HG02852 (cell line): ENCODE measurements at regions not wholly inside any gene's neighbourhood (a gene's known extent, or its start where the extent isn't known, plus 50 kb on each side); places are given as distances from the start of the nearest gene placed in this dataset.
"Not testable (repeated sequence)": the region's sequence is repeated elsewhere in the genome, so short reads cannot be mapped to it uniquely, and the experiment has no call there.

Source experiments
- ATAC-seq: cut with Tn5 transposase; IDR thresholded peaks from one replicate; pipeline ENCODE4 v1.9.1; 2021; ENCODE audit warnings: mild to moderate bottlenecking, moderate library complexity; ENCODE audit not compliant: unreplicated experiment

DNA sequence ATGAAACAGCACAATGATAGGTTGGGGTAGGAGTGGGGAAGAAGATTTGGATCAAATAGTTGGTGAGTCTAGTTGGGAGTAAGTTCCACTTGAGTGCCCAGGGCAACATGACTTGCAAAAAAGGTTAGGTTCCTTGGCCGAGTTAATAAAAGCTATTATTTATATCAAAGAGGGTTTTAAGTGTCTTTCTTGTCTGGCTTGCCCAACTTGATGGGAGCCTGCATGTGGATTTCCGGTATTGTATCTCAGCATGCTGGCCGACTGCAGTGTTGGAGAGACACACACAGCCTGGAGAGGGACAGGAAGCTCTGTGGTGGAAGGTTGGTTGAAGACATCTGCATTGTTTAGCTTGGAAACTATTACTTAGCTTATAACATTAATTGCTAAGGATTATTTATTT lies 449.5 kb upstream of the TBL1XR1 start:
- ATAC-seq: no peak

DNA sequence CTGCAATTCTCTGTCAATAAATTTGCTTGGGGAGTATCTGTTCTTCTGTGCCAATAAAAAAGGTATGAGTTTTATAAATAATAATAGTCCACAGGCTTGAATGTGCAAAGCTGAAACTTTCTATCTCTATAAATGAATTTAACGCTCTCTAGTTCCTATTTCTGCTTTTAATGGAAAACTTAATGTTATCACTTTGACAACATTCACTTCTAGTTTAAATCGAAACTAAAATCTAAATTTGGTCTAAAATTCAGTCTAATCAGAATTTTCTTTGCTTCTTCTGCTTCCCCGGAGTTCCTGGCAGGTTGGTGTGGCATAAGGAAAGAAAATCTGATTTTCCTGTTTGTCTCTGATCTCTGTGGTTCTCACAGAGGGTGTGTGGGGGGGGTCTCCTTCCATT lies 450.1 kb upstream of the TBL1XR1 start:
- ATAC-seq: no peak

DNA sequence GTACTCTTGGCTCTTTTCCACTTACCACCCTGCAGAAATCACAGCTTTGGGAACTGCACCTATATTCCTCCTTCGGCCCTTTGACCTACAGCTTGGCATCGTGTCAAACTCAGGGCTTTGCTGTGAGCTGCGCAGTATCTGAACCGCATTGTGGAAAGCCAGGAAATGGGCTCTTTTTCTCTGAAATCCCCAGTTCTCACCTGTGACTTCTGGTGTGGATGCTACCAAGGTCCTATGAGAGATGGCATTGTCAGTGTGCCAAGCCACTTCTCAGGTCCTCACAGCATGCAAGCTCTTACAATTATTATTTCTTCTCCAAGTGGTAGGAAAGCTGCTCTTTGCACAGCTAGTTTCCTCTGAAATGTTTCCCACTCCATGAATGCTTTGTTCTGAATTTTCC lies 450.6 kb upstream of the TBL1XR1 start:
- ATAC-seq: no peak

DNA sequence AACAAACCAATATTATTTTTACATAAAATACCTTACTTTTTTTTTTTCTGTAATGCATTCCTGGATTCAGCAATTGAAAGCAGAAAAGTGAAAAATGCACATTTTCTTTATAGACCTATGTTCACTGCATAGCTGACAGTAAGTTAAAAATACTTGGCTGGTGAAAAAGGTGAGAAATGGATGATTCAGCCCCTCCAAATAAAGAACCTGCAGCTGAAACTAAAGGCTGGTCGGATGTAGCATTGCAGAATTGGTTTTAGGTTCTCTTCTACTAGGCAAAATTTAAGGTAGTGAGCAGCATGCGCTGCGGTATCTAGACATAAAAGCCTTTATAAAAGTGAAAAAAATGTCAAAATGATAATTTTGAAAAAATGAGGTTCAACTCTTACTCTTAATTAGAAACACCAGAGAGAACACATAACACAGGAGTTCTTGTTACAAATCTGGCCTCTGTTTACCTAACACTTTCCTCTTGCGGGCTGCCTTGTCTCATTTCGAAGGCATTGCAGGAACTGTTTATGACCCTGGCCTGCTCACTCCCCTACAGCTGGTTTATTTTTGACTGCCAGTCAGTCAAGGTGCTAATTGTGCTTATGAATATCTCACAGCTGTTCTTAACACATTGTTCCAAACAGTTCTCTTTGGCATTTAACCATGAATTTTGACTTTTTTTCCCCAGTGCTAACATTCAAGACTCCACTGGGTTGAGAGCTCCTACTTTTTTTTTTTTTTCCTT lies 455.4 kb upstream of the TBL1XR1 start:
- no peak for ATAC-seq

DNA sequence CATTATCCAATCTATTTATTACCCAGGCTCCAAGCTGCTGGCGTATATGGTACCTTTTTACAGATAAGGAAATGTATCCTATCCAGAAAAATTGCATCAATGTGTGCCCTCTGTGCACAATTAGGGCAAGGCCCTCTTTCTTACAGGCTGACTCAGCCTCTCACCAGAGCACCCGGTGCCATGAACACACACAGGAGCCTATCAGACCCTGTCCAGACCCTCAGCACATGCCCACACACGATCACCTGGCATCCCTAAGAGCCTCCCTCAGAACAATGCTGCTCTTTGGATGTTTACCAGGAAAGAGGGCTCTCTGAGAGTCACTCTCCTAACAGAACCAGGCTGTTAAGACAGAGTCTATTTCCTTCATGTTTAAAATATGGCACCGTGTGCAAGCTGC lies 460.0 kb upstream of the TBL1XR1 start:
- ATAC-seq: no peak

DNA sequence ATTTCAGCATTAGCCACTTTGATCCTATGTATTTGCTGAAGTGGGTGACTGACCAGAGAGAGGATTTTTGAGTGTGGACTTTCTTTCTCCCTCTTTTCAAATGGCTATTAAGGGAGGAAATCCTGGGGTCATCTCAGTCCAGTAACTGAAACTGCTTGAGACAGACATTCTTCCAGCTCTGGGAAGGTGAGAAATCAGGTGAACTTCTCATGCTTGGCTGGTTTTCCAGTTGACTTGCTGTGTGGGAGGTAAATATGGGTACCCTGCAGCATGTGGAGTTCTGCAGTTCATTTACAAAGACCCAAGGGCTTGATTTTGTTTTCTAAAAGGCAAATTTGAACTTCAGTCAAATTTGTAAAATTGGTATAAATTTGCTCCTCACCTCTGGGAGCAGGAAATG lies 461.1 kb upstream of the TBL1XR1 start:
- ATAC-seq: no peak

DNA sequence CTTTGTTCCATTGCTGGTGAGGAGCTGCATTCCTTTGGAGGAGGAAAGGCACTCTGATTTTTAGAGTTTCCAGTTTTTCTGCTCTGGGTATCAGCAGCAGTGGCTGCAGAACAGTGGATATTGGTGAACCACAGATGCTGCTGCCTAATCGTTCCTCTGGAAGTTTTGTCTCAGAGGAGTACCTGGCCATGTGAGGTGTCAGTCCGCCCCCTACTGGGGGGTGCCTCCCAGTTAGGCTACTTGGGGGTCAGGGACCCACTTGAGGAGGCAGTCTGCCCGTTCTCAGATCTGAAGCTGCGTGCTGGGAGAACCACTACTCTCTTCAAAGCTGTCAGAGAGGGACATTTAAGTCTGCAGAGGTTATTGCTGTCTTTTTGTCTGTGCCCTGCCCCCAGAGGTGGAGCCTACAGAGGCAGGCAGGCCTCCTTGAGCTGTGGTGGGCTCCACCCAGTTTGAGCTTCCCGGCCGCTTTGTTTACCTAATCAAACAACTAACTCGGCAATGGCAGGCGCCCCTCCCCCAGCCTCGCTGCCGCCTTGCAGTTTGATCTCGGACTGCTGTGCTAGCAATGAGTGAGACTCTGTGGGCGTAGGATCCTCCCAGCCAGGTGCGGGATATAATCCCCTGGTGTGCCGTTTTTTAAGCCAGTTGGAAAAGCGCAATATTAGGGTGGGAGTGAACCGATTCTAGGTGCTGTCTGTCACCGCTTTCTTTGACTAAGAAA lies 467.3 kb upstream of the TBL1XR1 start:
- not testable (repeated sequence) for ATAC-seq

DNA sequence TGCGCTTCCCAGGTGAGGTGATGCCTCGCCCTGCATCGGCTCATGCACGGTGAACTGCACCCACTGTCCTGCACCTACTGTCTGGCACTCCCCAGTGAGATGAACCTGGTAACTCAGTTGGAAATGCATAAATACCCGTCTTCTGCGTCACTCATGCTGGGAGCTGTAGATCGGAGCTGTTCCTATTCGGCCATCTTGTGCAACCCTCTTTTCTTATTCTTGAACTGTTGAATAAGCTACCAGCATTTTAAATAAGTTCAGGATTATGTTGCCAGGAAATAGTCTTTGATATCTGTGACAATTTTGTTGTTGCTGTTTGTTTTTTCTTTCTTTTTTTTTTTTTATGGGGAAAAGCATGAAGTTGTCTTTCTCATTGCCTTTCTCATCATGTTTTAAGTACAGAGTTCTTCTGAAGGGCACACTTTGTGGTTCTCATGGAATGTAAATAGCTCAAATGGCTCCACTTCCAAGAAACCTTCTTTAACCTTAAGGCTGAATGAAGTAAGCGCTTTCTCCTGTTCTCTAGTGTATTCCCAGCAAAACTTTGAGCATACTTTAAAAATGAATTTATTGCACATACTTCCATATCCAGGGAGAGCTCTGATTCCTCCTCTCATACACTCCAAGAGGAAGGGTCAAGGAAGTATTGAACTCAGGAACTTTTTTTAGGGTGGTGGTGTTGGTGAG lies 468.0 kb upstream of the TBL1XR1 start:
- no peak for ATAC-seq

DNA sequence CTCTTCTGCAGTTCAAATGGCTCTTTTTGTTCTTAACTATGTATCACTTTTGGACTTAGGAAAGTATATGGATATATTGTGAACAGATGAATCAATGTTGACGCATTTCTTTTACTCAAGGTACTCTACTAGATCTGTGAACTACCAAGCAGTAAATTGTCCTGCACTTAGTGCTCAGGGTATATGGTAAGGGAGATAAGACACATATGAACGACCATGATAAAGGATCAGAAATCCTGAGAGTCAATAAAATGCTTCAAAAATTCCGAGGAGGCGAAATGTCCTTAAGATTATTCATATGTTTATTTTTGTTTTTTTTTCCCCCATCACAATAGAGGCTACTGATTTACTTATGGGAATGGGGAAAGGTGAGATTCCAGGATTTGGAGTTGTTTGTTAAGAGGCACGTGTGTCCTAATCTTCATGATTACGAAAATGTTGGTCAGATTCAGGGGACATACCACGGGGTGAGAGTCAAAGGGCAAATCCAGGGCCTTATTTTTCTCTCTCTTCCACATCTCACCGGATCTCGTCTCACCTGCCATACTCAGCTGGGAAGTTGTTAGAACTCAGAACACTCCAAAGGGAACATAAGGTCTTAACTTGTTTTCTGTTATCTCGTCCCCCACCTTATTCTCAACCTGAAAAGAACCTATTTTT lies 475.1 kb upstream of the TBL1XR1 start:
- no peak for ATAC-seq

DNA sequence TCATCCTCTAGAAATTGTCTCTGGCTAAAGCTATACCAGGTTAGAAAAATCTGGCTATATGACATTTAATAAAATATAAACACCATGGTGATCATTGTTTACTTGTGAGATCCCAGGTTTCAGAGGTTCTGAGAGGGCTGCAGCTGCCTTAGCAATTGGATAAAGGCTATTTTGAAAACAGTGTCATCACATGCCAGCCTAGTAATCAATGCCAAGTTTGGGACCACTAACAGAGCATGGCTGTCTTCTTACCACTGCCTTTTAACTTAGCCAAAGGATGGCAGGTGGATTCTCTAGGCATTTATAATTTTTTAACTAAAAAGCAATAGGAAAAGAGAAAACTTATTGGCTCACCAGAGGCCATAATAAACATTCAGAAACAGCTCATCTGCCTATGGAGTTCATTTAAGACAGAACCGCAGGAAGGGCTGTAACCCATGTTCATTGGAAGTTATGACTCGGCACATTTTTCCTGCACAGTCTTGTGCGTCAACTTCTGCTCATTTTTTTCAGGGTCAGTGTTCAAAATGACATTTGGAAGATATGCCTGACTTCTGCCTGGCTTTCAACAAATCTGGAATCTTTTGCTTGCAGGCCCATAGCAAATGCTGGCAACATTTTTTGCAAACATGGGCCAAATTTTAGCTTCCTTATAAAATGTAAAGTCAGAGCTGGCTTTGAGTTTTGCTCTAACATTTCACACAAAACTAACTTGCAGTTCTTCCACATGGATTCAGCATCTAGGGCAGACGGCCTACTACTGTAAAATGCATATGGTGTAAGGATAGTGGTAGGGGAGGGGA lies 476.0 kb upstream of the TBL1XR1 start:
- ATAC-seq: no peak

DNA sequence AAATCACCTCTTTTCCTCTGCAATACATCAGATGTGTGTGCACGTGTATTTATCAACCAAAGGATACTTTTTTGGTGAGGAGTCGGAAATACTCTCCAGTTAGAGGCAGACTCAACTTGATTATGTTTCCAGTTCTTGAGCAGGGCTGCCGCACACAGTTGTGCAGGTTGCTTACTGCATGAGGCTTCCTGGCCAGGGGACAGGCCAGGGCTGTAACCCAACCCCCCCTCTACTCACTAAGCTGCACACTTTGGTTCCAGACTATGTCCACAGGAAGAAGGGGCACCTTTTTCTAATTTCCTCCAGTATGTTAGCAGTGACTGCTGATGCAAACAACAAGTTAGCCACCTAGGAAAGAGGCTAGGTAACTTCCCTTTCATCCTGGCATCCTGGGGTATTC lies 476.9 kb upstream of the TBL1XR1 start:
- no peak for ATAC-seq

DNA sequence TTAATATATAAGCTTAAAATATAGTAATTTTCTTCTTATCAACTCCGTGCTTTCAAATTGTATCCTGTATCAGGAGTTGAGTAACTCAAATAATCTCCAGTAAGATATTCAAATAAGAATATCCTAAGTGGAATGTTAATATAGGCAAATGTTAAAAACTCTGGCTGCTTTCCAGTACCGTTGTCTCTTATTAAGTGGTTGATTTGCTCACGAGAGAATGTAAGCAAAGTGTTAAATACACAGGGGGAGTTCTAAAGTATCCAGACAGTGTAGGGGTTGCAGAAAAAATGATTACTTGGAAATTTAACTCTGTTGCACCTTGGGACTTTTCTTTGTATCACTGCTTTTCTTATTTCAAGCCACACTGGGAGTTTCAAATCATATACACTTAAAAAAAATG lies 478.9 kb upstream of the TBL1XR1 start:
- no peak for ATAC-seq

DNA sequence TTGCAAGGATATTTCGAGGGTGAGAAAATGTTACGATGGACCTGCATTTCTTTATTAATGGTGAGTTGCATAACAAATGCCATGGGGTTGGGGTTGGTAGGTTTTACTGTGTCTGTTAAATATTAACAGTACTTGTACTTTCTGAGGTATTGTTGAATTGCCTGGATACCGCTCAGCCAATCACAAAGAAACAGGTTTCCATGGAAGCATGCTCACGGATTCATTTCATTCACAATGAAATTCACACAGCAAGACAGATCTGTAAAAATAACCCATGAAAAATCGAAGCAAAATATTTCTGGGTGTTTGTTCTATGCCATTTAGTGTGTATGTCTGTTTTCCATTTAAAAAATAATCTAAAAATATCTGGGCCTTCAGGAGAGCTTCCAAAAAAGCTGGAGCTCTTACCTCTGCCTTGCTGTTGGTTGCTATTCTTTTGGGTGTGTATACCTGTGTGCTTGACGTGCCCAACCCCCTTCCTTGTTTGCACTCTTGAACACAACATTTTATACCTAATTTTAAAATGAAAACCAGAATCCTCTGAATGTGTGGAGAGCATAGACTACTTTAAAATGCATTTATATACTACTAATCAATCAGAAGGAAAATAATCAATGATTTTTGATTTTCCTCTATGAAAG lies 479.8 kb upstream of the TBL1XR1 start:
- no peak for ATAC-seq

DNA sequence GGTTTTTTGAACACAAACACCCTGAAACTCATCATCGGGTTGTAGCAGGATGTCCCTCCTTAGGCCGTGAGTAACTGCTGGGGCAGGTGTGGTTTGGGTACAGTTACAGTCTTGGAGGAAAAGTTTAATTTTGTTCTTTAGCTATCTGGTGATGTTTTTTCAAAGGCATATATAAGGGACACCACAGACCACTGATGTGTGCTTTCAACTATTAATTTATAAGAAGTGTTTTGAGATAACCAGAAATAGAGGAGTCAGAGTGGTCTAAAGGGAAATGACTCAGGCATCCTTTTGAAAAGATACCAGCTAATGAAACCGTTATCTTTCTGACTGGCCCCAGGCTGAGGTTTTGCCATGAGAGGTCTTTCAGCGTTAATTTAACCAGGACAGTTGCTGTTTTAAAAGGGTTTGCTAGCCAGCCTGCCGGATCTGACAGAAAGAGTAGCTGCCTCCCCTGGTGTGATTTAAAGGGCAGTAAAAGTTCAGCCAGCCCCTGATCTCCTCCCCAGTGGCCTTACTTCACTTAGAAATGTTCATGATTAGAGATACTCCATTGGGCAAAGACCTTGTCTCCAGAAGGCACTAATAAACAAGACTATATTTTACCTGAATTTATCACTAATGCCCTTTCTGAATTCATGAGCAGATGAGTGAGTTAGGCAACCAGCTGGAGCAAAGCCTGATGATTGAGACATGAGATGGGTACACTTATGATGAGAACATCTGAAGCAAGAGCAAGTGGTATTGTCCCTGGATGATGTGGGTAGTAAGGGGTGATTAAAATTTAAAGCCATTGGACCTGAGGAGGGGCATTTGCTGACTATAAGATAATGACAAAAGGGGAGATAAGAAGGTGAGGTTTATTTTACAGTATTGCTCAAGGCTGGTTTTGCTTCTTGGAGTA lies 482.5 kb upstream of the TBL1XR1 start:
- peak; percentile 79 for ATAC-seq

DNA sequence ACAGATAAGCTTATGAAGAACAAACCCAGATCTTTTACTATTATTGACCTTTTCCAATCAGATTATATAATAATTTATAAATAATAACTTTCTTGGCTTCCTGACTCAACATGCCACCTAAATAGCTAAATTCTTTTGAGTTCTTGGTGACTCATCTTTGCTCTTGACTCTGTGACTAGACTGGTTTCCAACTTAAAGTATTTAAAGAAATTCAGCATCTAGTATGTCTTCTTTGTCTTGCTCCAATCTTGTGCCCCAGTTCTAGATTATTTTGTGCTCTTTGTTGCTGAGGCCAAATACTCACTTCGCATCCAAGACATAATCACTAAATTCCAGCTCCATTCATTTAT lies 483.2 kb upstream of the TBL1XR1 start:
- ATAC-seq: no peak

DNA sequence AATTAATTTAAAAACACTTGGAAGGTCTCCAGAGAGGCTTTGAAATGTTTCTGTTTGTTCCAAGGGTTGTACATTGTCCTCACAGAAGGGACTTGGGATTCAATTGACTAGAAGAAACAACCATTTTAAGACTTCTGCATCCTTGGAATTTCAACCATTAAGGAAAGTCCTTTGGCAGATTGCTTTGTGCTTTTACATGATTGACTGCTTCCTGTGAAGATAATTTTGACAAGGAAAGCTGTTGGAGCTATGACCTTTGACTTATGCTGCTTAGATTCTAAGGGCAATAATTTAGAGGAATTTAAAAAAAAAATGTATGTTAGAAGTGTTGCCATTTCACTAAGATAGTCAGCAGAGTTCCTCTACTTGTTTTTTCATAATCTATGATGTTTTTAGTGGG lies 483.9 kb upstream of the TBL1XR1 start:
- ATAC-seq: no peak

DNA sequence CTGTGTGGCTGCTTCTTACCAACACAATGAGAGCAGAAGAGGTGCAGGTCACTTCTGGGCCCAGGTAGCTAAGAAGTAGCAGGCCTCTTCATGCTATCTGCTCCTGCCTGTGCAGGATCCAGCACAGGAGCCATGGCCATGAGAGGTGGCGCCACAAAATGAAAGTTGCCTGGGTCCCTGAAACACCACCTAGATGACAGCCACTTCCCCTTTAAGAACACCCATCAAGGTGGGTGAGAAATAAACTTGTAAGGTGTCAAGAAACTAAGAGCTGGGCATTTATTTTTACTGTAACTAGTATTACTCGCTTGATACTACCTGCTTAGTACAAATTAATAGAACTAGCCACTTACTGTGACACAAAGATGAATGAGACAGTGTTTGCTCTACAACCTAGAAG lies 484.6 kb upstream of the TBL1XR1 start:
- ATAC-seq: no peak

DNA sequence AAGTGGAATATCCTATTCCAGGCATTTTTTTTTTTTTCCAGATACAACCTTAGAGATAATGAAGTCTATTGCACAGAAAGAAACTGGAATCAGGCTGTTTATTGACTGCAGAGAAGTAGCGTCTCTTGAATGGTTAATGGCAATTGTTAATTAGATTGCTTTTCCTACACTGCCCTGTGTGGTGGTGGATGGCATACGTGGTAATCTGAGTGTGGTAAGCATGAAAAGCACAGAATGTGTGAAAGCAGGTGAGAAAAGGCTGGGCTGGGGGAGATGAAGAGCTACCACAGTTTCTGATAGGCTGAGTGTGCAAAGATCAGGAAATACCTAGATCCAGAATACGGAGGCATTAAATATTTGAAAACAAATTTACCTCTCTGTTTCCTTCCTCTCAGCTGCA lies 486.3 kb upstream of the TBL1XR1 start:
- no peak for ATAC-seq

DNA sequence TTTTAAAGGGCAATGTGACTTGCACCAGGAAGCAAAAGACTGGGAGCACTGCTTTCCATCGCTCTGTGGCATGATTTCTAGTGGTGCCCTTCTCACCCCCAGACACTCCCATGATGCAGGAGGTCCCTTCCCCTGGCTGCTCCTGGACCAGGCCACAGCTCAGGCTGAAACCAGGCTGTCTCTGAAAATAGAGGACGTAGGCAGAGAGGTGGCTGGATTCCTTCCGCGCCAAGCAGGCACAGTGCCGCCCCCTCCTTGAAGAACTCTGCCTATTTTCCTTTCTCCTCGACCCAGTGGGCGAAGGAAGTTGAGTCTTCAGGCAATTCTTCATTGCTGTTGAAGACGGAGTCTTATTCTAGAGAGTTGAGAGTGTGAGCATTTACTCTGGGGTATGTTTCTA lies 489.4 kb upstream of the TBL1XR1 start:
- no peak for ATAC-seq
